ENCODE measurements at regions not wholly inside any gene's neighbourhood (a gene's known extent, or its start where the extent isn't known, plus 50 kb on each side); places are given as distances from the start of the nearest gene placed in this dataset.
A peak's percentile ranks its signal among the peaks of the same experiment; 100 is the strongest.

- no peak for DNase-seq
- Mint-ChIP-seq H3K4me3 (no peak overlapping the region), H3K36me3 (no peaks in the 10 kb centered on the region), H3K27ac (no peak overlapping the region), H3K27me3 (no peaks in the 10 kb centered on the region), H3K9me3 (peaks cover 0 to 3% (median 0%) of the 10 kb centered on the region in 7 donors), H3K4me1 (peaks cover 15 to 29% (median 17%) of the 10 kb centered on the region in 4 donors)
- no peaks in the 10 kb centered on the region for H3K36me3 ChIP-seq (ENCODE audit: control insufficient read depth, insufficient read depth, low read length)
- H3K9me3 ChIP-seq (ENCODE audit: control insufficient read depth in 2 of 2, low read length in 2 of 2), result no peaks in the 10 kb centered on the region
- H3K4me3 ChIP-seq (ENCODE audit: low read depth, low read length), result no peak overlapping the region
- no peaks in the 10 kb centered on the region for H3K27me3 ChIP-seq (ENCODE audit: control insufficient read depth, insufficient read depth, low read length)
- peaks cover 17% of the 10 kb centered on the region for H3K4me1 ChIP-seq (ENCODE audit: control insufficient read depth, insufficient read depth, low read length, poor library complexity, severe bottlenecking)
- no peak overlapping the region for H3K27ac ChIP-seq (ENCODE audit: insufficient read depth, low read length, poor library complexity, severe bottlenecking)
- ATAC-seq (ENCODE audit: low read depth in 2 of 2), result no peak
These were observed 55.4 kb upstream of the UBL3 start for GRCh38 chr13:29905845-29906244.

GRCh38 chr13:29903996-29904395 is 53.6 kb upstream of the UBL3 start:
- H3K4me3 ChIP-seq (ENCODE audit: low read depth, low read length), result no peak overlapping the region
- no peak overlapping the region for H3K27ac ChIP-seq (ENCODE audit: insufficient read depth, low read length, poor library complexity, severe bottlenecking)
- H3K27me3 Mint-ChIP-seq, result peaks cover 5% of the 10 kb centered on the region
- no peaks in the 10 kb centered on the region for H3K36me3 ChIP-seq (ENCODE audit: control insufficient read depth, insufficient read depth, low read length)
- no peak overlapping the region for H3K4me3 Mint-ChIP-seq
- no peaks in the 10 kb centered on the region for H3K36me3 Mint-ChIP-seq
- ATAC-seq (ENCODE audit: low read depth in 2 of 2), result no peak
- H3K4me1 Mint-ChIP-seq, result peaks cover 16 to 29% (median 18%) of the 10 kb centered on the region in 4 donors
- no peak overlapping the region for H3K27ac Mint-ChIP-seq
- peaks cover under 1% of the 10 kb centered on the region for H3K27me3 ChIP-seq (ENCODE audit: control insufficient read depth, insufficient read depth, low read length)
- no peaks in the 10 kb centered on the region for H3K9me3 ChIP-seq (ENCODE audit: control insufficient read depth in 2 of 2, low read length in 2 of 2)
- peaks cover 17% of the 10 kb centered on the region for H3K4me1 ChIP-seq (ENCODE audit: control insufficient read depth, insufficient read depth, low read length, poor library complexity, severe bottlenecking)
- no peak for DNase-seq
- H3K9me3 Mint-ChIP-seq, result peaks cover 0 to 4% (median 0%) of the 10 kb centered on the region in 7 donors

- Histone ChIP-seq H3K4me1 (ENCODE audit: control insufficient read depth, insufficient read depth, low read length, poor library complexity, severe bottlenecking) (peaks cover 17% of the 10 kb centered on the region), H3K27ac (ENCODE audit: insufficient read depth, low read length, poor library complexity, severe bottlenecking) (no peak overlapping the region), H3K27me3 (ENCODE audit: control insufficient read depth, insufficient read depth, low read length) (peaks cover 2% of the 10 kb centered on the region), H3K9me3 (ENCODE audit: control insufficient read depth in 2 of 2, low read length in 2 of 2) (no peaks in the 10 kb centered on the region), H3K4me3 (ENCODE audit: low read depth, low read length) (no peak overlapping the region), H3K36me3 (ENCODE audit: control insufficient read depth, insufficient read depth, low read length) (no peaks in the 10 kb centered on the region)
- no peaks in the 10 kb centered on the region for H3K36me3 Mint-ChIP-seq
- H3K27me3 Mint-ChIP-seq, result peaks cover 6% of the 10 kb centered on the region
- peak overlapping the region in 1 of 4 donors; percentile 33 for H3K4me3 Mint-ChIP-seq
- H3K4me1 Mint-ChIP-seq, result peaks cover 16 to 29% (median 18%) of the 10 kb centered on the region in 4 donors
- H3K27ac Mint-ChIP-seq, result peak overlapping the region in 1 of 3 donors; percentile 38
- H3K9me3 Mint-ChIP-seq, result peaks cover 0 to 4% (median 0%) of the 10 kb centered on the region in 7 donors
- DNase-seq (no peak), ATAC-seq (ENCODE audit: low read depth in 2 of 2) (no peak)
These were observed 53.1 kb upstream of the UBL3 start for GRCh38 chr13:29903543-29903942.

DNA sequence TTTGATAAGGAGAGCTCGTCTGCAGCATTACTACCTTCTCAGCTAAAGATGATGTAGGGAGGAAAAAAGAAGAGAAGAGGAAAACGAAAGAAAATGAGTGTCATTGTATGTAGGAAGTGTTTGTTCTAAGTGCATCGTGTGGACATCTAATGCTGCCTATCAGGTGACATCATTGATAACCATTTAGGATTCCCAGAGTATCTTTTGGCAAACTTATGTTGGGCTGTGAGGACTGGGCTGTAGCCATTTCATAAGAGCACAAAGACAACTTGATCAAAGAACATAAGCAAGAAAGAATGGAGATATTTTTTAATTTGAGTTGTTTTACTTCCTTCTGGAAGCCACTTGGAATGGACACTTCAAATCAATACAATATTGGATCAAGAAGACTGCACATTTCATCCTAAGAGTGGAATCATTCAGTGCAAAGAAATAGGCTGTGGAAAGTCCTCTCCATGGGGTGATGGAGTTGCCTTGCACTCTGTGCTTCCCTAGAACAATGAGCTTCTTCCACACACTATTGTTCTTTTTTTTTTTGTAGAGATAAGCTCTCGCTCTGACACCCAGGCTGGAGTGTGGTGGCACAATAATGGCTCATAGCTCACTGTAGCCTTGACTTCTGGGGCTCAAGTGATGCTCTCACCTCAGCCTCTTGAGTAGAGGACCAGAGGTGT is 52.4 kb upstream of the UBL3 start:
- Mint-ChIP-seq H3K9me3 (peaks cover 0 to 4% (median 0%) of the 10 kb centered on the region in 7 donors), H3K36me3 (no peaks in the 10 kb centered on the region), H3K27me3 (peaks cover 14% of the 10 kb centered on the region), H3K27ac (peak overlapping the region; percentile 44 to 92 (median 83)), H3K4me1 (peaks cover 16 to 29% (median 18%) of the 10 kb centered on the region in 4 donors), H3K4me3 (peak overlapping the region; percentile 3 to 84 (median 67))
- peak overlapping the region; percentile 75 for H3K4me3 ChIP-seq (ENCODE audit: low read depth, low read length)
- no peak overlapping the region for H3K27ac ChIP-seq (ENCODE audit: insufficient read depth, low read length, poor library complexity, severe bottlenecking)
- no peak for DNase-seq
- H3K4me1 ChIP-seq (ENCODE audit: control insufficient read depth, insufficient read depth, low read length, poor library complexity, severe bottlenecking), result peaks cover 17% of the 10 kb centered on the region
- H3K9me3 ChIP-seq (ENCODE audit: control insufficient read depth in 2 of 2, low read length in 2 of 2), result no peaks in the 10 kb centered on the region
- H3K36me3 ChIP-seq (ENCODE audit: control insufficient read depth, insufficient read depth, low read length), result no peaks in the 10 kb centered on the region
- no peak for ATAC-seq (ENCODE audit: low read depth in 2 of 2)
- peaks cover 3% of the 10 kb centered on the region for H3K27me3 ChIP-seq (ENCODE audit: control insufficient read depth, insufficient read depth, low read length)

DNA sequence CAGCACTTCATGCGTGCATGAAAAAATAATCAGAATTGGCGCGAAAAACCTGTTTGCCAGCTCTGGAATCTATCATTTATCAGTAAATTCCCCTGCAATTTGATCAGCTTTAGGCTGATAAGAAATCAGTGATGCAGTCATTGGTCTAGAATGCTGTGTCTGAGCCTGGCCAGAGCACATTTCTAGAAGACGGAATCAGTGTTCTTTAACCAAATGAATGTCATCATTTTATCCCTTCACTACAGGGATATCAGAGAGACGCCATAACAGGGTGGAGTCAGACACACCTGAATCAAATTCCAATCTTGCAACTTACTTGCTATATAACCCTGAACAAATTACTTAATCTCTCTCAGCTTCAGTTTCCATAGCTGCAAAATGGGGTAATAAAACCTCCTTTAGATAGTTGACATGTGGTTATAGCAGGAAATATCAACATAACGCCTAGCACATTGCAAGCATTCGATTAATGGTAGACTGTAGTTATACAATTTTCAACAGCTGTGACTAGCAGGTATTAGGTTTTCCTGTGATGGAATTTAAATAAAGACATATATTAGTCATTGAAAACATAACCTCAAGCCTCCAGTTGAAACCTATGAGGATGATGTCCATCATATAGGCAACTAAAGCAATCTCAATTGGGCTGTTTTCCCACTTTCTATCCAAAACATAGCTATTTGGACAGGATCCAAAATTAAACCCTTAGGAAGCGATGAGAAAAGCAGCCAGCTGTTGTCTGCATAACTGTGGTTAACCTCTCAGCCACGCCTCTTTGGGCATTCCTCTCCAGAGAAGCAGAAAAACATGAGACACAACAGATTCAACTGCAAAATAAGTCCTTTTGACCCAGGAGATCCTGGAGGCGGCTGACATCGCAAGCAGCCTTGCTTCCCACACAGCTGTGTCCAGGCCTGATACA is 51.6 kb upstream of the UBL3 start:
- Mint-ChIP-seq H3K27me3 (peaks cover 18% of the 10 kb centered on the region), H3K9me3 (peaks cover 0 to 4% (median 0%) of the 10 kb centered on the region in 7 donors), H3K4me3 (peak overlapping the region; percentile 3 to 84 (median 67)), H3K4me1 (peaks cover 16 to 29% (median 18%) of the 10 kb centered on the region in 4 donors), H3K27ac (peak overlapping the region; percentile 44 to 92 (median 83)), H3K36me3 (no peaks in the 10 kb centered on the region)
- H3K36me3 ChIP-seq (ENCODE audit: control insufficient read depth, insufficient read depth, low read length), result no peaks in the 10 kb centered on the region
- peak in 2 of 3 donors; percentile 13 to 42 for DNase-seq
- no peaks in the 10 kb centered on the region for H3K9me3 ChIP-seq (ENCODE audit: control insufficient read depth in 2 of 2, low read length in 2 of 2)
- H3K27me3 ChIP-seq (ENCODE audit: control insufficient read depth, insufficient read depth, low read length), result peaks cover 3% of the 10 kb centered on the region
- peaks cover 17% of the 10 kb centered on the region for H3K4me1 ChIP-seq (ENCODE audit: control insufficient read depth, insufficient read depth, low read length, poor library complexity, severe bottlenecking)
- no peak overlapping the region for H3K27ac ChIP-seq (ENCODE audit: insufficient read depth, low read length, poor library complexity, severe bottlenecking)
- peak in 1 of 2 donors; percentile 46 for ATAC-seq (ENCODE audit: low read depth in 2 of 2)
- H3K4me3 ChIP-seq (ENCODE audit: low read depth, low read length), result peak overlapping the region; percentile 75

Measured in CD4-positive, CD25-positive, alpha-beta regulatory T cell (primary cell).